ENCODE measurements at regions not wholly inside any gene's neighbourhood (a gene's known extent, or its start where the extent isn't known, plus 50 kb on each side); places are given as distances from the start of the nearest gene placed in this dataset.
A peak's percentile ranks its signal among the peaks of the same experiment; 100 is the strongest.

DNA sequence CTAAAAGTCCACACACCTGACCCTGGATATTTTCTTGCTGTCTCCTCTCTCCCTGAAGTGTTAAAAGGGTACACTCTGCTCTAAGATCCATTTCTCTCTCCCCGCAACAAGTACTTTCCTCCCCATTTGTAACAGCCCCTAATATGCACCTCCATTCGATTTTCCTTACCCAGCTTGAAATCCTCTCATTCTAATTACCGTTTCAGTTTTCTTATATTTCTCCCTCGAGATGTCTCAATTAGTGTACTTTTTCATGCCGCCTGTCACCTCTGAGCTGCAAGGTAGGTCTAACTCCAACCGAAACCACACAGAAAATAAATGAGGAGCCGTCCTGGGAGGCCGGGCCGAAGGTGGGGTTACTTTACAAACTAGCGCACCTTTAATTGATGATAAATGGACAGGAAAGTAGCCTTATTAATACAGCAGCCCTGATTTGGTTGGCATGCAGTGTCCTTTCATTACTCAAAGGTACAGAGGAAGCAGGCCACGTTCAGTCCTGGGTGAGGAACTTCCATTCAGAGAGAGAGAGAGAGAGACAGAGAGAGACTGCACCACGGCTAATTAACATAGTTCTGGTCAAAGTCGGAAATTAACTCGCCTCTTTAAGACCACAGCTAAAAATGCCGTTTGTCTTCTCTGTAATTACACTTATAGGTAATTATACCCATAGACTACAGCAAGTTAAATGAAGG is 319.9 kb downstream of the ARRDC4 start:
- DNase-seq = no peak

DNA sequence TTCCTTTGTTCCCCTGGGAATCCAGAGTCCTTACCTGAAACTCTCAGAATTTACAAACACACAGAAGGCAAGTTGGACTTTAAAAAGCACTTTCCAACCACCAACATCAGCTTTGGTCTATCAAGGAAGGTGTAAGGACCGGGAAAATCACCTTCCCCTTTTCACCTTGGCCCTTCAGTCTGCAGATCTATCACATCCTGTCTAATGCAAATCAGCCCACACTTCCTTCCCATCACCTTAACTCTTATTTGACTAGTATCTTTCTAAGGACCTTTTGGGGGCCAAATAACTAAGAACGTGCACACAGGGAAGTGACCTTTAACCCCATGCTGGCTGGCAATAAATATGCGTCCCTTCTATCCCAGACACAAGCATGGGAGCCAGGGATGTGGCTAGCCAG is 320.6 kb downstream of the ARRDC4 start:
- no peak for DNase-seq

DNA sequence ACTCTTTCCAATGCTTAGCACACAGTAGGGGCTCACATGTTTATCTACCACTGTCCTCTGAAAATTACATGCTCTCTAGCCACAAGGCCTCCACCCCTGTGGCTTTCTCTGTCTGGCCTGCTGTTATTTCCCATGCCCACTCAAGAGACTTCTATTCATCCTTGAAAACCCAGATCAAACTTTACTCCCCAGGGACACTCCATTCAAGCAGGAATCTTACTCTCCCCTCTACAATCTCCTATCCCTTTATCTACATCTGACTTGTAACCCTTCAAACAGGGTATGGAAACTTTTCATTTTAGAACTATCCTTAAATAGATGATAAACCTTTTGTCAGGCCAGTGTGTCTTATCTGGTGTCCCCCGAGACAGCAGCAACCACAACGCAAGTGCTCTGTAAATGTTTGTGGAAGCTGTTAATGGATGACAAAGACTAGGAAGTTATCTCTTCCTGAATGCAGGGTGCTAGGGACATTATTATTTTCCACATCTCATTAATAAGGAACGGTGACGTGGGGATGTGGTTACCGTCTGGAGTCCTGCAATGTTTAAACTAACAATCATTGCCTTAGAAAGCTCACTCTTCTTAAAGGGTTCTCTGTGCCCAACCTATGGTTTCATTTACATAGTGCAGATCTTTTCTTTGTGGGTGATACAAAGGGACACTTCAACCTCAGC is 322.3 kb downstream of the ARRDC4 start:
- DNase-seq = no peak

DNA sequence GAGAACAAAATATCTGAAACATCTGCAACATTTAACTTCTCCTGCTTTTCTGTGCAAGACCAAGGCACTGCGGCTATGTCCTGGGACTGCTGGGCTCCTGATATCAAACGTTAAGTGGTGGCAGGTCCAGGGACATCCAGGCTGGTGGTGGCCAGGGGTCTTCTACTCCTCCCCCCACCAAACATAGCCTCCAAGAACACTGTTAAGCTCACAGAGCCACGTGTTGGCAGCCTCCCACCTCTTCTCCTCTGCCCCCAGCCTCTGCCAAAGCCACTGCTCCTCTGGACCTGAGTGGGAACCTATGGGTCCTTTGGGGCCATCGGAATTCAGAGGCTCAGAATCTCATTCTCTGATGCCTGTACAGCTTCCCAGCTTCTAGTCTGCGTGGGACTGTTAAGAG is 325.7 kb downstream of the ARRDC4 start:
- DNase-seq = no peak

DNA sequence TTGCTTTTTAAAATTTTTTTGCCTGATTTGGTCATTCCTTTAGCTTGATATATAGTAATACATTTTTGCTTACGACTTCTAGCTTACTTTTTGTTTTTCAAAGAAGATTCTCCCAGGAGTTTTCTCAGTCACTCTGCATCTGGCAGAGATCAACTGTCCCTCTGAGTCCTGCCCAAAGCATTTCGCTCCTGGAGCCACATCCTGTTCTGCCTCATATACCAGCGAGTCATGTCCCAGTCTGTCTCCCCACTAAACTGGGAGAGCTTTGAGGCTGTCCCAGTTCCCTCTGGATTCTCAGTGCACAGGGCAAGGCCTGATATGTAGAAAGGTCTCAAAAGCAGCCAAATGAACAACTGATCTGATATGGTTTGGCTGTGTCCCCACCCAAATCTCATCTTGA is 326.3 kb downstream of the ARRDC4 start:
- no peak for DNase-seq

DNA sequence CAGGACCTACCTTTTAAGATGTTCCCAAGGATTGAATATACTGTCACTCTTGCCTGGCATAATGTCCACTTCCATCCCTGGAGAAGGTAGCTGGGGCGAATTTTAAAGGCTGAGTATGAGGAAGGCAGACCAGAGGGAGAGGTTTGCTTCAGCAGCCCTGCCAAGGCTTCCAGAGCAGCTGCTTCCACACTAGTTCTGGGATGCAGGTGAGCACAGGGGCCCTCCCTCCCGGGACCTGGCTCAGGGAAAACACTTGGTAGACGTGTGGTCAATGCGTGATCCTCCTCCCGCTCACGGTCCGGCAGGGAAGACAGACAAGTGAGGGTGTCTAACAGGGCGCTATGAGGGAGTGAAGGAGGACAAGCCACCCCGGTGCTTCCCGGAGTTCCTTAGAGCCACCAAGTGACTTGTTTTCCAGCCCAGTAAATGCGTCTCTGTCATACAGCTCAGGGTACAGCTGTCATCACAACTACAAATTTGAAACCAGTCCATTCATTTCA is 327.6 kb downstream of the ARRDC4 start:
- no peak for DNase-seq

DNA sequence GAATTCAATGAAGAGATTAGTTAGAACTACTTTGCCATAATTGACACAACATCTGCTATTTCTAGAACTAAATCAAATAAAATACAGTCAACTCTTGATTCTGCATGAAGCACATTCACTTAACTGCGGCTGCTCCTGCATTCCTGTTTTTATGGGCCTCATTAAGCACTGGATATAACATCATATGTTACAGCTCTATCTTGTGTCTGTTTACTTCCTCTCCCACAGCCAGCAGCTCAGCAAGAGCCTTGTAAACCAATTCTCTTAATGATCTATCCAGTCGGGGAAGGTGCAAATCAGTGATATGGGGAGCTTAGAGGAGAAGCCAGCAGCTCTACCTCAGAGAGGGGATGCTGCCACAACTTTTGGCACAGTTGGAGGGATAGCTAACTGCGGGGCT is 329.2 kb downstream of the ARRDC4 start:
- DNase-seq = no peak

DNA sequence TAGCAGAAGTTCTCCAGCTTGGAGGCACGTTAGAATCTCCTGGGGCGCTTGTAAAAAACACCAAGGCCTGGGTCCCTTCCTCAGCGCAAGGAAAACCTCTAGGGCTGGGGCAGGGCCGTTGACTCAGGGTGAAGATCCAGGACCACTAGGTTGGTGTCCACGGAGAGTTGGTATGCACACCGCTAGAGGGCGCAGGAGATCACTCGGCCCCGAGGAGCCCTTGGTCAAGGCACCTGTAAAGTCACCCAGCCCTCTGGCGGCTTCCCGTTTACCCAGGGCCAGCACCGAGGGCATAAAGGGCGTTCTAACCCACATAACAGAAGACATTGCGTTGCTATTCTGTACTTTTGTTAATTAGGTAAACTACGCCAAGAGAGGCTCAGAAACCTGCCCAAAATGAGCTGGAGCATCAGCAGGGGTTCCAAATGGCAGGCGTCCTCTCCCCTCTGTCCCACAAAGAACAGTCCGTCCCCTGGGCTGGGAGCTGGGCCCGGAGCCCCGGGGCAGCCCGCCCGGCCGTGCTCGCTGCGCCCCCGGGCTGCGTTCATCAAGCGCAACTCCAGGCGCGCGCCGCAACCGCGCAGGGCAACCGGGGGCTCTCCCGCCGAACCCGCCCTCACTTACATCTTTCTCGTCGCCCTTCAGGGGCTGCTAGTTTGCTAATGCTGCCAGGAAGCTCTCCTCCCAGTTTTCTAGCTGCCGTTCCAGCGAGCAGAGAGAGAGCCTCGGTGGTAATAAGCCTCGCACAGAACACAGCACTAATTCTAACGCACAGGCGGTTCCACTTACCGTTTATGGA is 332.1 kb downstream of the ARRDC4 start:
- DNase-seq = peak; percentile 2

DNA sequence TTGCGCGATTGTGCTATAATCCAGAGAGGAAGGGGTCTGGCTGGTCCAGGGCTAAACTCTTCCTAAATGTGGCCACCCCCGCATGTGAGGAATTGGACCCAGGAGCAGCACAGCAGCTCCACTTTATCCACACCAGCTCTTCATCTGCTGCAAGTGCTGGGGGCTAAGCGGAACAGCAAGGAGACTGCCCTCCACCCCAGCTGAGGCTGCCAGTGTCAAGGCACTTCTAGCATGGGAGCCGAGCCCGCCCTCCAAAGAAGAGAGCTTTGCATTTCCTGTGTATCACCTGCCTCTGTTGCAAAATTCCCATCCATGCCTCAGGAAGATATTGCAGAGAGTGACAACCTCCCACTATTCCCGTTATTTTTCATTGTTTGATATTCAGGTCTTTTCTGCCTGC is 333.6 kb downstream of the ARRDC4 start:
- DNase-seq = no peak

DNA sequence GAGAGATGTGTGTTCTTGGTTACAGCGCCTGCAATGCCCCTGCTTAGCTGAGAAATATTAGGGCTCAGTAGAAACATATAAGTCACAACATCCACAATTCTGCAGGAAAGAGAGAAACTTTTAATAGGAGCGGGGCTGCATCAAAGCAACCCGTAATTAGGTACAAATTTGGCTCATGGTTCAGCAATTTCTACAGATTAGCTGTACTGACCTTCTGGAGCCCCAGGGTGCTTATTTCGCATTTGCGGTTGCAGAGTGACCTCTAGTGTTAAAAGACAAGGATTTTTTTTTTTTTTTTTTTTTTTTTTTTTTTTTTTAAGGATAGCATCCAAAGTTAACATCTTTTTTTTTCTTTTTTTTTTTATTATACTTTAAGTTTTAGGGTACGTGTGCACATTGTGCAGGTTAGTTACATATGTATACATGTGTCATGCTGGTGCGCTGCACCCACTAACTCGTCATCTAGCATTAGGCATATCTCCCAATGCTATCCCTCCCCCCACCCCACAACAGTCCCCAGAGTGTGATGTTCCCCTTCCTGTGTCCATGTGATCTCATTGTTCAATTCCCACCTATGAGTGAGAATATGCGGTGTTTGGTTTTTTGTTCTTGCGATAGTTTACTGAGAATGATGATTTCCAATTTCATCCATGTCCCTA is 334.7 kb downstream of the ARRDC4 start:
- peak; percentile 1 for DNase-seq

DNA sequence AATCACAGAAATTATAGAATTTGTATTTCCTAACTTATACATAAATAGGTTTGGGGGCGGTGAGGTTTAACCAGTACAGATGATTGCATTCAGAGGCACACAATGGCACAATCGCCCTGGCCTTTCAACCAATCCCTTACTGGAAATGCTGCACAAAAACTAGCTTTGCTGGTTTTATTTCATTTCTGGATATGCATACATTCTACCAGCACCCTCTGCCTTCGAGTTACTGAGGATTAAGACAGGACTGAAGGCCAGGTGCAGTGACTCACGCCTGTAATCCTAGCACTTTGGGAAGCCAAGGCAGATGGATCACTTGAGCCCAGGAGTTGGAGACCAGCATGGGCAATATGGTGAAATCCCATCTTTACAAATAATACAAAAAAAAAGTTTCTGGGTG is 336.1 kb downstream of the ARRDC4 start:
- no peak for DNase-seq

DNA sequence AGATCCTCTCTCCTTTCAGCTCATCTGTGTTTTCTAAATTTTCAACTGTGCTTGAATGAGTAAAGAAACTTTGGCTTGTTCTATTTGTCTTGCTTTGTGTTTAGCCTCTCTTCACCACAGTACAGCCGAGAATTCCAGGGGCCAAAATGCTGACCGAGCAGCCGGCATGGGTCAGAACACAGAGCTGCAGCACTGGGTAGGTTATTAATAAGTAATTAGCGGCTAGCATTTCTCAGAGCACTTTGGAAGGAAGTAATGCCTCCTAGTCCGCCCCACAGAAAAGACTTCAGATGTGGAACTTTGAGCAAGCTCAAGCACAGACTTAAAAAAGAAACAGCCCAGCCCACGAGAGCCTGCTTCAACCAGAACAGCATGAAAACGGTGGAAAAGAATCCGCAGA is 343.9 kb downstream of the ARRDC4 start:
- DNase-seq = no peak

DNA sequence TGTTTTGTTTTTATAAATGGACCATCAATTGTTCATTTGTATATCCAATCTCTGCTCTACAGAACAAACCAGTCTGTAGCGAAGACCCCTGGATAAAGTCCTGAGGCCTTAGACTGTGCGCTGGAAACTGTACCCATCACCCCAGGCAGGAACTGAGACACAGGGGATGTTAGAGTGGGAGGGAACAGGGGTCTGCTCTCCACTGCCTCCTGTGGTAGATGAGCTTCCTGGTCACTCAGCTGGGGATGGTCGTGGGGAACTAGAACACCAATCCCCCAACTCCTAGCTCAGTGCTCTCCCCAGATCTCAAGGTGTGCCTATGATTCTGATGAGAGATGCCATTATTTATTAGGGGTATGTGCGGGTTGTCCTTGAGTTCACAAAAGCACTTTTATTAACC is 340.2 kb upstream of the IGF1R start:
- DNase-seq = no peak

DNA sequence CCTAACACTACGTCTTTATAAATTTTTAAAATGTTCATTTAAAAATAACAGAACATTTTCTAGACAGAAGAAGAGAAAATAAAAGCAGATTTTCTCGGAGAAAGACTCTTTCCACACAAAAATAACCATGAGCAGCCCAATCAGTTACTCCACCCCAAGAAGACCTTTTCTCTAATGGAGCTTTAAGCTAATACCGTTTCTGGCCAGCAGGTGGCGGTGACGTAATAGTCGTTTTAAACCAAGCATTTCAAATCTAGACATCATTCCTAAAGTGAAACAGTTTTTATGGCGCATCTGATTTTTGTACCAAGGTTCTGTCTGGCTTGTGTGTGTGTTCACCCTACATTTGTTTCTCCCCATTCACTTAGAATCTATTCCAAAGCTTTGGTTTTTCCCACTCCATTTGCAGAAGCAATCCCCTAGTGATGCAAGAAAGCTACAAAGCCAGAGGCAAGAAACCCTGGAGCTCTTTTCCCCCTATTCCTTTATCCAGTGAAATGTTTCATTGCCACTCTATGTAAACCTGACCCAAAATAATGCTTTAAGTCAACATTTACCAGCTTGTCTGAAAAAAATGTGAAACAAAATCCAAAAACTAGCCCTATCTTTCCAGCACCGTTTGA is 336.7 kb upstream of the IGF1R start:
- DNase-seq = peak; percentile 32

DNA sequence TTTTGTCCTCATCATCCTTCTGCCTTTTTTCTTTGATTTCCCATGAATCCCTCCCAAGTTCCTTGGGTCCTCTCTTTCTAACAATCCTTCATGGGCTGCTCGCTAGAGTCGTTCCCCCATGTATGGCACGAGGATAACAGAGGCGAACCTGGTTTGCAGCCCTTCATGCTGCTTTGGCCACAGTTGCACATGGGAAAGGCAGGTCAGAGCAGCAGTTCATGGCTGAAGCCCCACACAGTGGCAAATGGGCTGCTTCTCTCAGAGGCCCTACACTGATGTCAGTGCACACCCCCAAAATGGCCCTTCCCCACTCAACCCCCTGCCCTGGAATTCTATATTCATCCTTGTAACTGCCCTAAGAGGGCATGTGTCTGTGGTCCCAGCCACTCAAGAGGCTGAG is 335.4 kb upstream of the IGF1R start:
- DNase-seq = no peak

DNA sequence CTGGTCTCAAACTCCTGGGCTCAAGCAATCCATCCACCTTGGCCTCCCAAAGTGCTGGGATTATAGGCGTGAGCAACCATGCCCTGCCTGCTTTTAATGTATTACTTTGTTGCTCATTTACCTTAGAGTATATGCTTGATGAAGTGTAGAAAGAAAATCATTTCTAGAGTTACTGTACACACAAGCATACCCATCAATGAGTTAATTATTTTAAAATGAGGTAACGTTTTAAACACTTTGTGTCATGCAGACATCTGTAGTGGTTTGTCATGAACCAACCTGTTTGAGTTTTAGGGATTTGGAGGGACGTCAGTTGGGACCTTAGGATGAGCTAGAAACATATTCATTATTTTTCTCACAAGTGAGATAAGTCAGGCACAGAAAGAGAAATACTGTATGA is 332.4 kb upstream of the IGF1R start:
- DNase-seq = no peak

DNA sequence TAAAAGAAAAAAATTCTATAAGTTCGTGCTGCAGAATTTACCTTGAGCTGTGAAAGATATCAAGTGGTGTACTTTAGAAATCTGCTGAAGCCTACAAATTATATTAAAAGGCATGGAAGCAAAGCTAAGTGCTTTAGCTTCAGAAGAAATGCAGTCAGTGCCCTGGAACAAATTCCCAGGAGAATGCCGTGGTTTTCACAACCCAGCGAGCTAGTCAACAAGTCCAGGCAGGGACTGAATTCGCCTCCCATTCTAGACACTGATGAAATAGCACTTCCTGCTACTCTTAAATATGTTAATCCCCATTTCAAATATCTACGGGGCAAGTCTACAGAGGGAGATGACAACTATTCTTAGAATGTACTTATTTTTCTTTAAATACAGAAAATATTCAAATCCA is 326.4 kb upstream of the IGF1R start:
- DNase-seq = no peak

DNA sequence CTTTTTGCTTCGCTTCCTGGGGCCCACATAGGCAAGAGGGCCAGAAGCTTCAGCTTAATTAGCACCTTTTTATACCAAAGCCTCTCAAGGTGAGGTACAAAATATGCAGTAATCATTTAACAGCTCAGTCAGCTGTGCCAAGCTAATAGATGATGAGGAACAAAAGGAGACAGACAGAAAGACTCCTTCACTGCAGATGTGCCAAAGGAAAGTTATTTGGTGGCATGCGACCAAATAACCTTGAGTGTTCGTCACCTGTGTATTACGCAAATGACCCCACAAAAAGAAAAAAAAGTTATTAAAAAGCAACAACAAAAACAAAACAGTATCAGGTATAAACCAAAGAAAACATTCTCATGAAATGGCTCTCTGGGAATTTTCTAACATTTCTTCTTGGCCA is 325.8 kb upstream of the IGF1R start:
- DNase-seq = no peak

DNA sequence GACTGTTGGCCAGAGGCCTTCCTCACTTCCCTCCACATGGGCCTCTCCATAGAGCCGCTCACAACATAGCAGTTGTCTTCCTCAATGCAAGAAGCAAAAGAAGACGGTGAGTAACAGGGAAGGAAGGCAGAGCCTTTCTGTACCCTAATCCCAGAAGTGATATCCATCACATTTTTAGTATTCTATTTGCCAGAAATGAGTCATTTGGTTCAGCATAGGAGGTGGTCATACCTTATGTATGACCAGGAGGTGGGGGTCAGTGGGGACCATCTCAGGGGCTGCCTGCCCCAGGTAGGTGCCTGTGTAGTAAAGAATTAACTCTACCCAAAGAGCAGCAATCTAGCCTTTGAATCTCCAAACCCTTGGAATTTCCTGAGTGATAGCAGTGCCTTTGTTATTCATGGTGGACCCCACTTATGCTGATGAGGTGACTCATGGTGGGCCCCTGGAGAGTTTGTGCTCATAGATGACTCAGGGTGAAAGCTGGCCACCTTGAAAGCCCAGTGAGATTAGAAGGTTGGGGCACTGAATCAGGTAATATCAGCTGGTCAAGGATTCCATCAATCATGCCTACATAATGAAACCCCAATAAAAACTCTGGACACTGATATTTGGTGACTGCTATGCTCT is 323.9 kb upstream of the IGF1R start:
- no peak for DNase-seq

DNA sequence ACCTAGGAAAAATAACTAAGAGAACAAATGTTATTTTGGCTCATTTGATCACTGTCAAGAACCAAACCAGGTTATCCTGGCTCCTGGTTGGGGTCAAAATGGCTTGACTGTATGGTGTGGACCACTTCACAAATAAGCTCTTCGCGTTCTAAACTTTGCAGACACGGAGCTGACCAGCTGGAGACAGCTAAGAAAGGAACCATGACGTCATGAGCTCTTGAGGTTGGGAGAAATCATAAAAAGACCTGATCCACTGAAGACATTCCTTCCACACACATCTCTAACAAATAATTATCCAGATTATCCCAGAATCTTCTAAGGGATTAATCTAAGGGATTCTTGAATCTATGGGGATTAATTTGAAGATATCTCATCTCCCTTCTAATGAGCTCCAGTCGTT is 321.5 kb upstream of the IGF1R start:
- DNase-seq = no peak

DNA sequence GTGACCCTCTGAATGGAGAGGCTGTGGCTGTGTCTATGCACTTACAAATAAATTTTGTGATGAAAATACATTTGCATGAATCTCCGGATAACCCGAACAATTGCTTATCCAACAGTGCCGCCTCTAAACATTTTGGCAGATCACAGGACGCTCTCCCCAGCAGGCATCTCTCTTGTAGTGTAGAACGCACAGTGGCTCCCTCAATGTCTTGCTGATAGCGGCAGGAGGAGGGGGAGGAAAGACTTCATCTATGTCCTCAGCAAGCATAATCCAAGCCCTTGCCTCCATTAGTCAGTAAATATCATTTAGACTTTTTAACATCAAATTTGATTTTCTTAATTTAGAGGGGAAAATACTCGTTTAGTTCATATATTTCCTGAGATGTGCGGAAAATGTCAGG is 318.1 kb upstream of the IGF1R start:
- DNase-seq = no peak

DNA sequence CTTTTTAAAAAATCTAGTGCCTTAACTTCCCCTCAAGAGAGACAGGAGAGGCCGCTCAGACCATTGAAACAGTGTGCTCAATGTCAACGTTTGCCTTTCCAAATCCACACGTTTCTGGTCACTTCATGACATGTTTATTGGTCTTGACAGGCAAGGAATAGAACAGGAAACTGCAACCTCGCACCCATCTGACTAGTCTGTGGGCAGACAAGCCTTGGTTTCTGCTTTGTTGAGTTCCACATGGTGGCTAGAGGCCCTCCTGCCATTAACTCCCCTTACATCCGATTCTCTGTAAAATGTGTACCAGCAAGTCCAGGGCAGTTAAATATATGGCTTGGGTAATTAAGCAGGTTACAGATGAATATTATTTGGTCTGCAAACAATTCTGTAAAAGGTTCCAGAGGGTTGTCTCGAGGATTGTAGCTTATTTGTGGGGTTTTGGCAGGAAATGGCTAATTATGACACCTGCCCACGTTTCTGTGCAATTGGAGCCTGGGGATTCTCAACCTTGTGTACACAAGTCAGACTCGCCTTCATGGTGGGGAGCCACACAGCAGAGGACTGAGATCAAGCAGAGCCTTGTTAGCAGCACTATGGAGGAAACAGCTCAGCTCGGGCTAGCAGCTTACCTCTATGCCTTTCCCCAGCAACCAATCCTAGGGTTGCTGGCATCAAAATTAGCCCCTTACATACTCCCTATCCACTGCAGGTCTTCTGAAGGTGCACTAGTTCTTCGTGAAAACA is 317.5 kb upstream of the IGF1R start:
- DNase-seq = peak; percentile 60

Measured in NCI-H2029 (cell line).